HEK293 (cell line): ENCODE measurements at regions not wholly inside any gene's neighbourhood (a gene's known extent, or its start where the extent isn't known, plus 50 kb on each side); places are given as distances from the start of the nearest gene placed in this dataset.

Source experiments
- CTCF ChIA-PET: fragments of 350-600 bp; formaldehyde crosslinking; extraction: SDS; loops from one replicate; lab custom pipeline; 2021; ENCODE audit warnings: antibody characterized with exemption; lab: Yijun Ruan, JAX
- POLR2A ChIA-PET: fragments of 300-600 bp; formaldehyde crosslinking; extraction: SDS; loops from one replicate; lab custom pipeline; 2020; ENCODE audit warnings: antibody characterized with exemption, inconsistent platforms; lab: Yijun Ruan, JAX
- H3K27ac ChIP-seq: fragments of 200-500 bp; sonication (Bioruptor generic); 2 replicates; pipeline ENCODE4 v1.5.1; 2014; ENCODE audit warnings: low read depth, low read length, control low read depth, inconsistent platforms; ENCODE audit errors: extremely low read depth
- H3K36me3 ChIP-seq, 2 experiments: fragments of 200-500 bp in 1 of 2; sonication (Bioruptor generic) in 1 of 2; 1 replicate in 1 of 2; 2 replicates in 1 of 2; pipeline ENCODE4 v1.5.1; 2014 to 2017; ENCODE audit warnings: inconsistent platforms in 2 of 2, low read length in 2 of 2; ENCODE audit not compliant: control insufficient read depth in 2 of 2, insufficient read depth in 1 of 2
- H3K4me1 ChIP-seq: fragments of 200-500 bp; sonication (Bioruptor generic); 2 replicates; pipeline ENCODE4 v1.5.1; 2014; ENCODE audit warnings: mild to moderate bottlenecking, low read length, inconsistent platforms; ENCODE audit not compliant: control insufficient read depth, insufficient read depth
- H3K4me3 ChIP-seq: 2 replicates; pipeline ENCODE4 v1.5.1; 2011; ENCODE audit warnings: low read depth, mild to moderate bottlenecking, control low read depth, low read length, moderate library complexity
- H3K9me3 ChIP-seq: fragments of 200-500 bp; sonication (Bioruptor generic); 2 replicates; pipeline ENCODE4 v1.5.1; 2014; ENCODE audit warnings: low read depth, low read length, inconsistent platforms; ENCODE audit not compliant: control insufficient read depth, insufficient read depth
- HOXA7 ChIP-seq: sonication (generic); formaldehyde crosslinking; IDR thresholded peaks from 2 replicates; pipeline ENCODE4 v1.8.1; 2022; ENCODE audit warnings: missing genetic modification reagents, borderline replicate concordance
- SP3 ChIP-seq: fragments of 450-650 bp; formaldehyde crosslinking; IDR thresholded peaks from 2 replicates; pipeline ENCODE4 v1.5.1; 2016; ENCODE audit warnings: missing biosample characterization, missing genetic modification characterization
- YY2 ChIP-seq: fragments of 450-650 bp; formaldehyde crosslinking; IDR thresholded peaks from 2 replicates; pipeline ENCODE4 v1.5.1; 2016; ENCODE audit warnings: missing biosample characterization, missing genetic modification characterization
- ZBTB8A ChIP-seq: fragments of 450-650 bp; formaldehyde crosslinking; IDR thresholded peaks from 2 replicates; pipeline ENCODE4 v1.5.1; 2016; ENCODE audit warnings: missing biosample characterization, missing genetic modification characterization
- ZFP3 ChIP-seq: fragments of 450-650 bp; formaldehyde crosslinking; IDR thresholded peaks from 2 replicates; pipeline ENCODE4 v1.5.1; 2016; ENCODE audit warnings: low read depth, missing biosample characterization, missing genetic modification characterization
- ZNF10 ChIP-seq: fragments of 450-650 bp; formaldehyde crosslinking; IDR thresholded peaks from 2 replicates; pipeline ENCODE4 v1.5.1; 2017; ENCODE audit warnings: missing biosample characterization, missing genetic modification characterization
- ZNF133 ChIP-seq: fragments of 450-650 bp; formaldehyde crosslinking; IDR thresholded peaks from 2 replicates; pipeline ENCODE4 v1.5.1; 2016; ENCODE audit warnings: missing biosample characterization, missing genetic modification characterization
- ZNF174 ChIP-seq: fragments of 450-650 bp; formaldehyde crosslinking; IDR thresholded peaks from 2 replicates; pipeline ENCODE4 v1.5.0; 2017; ENCODE audit warnings: missing biosample characterization, mild to moderate bottlenecking, missing genetic modification characterization
- ZNF2 ChIP-seq: fragments of 450-650 bp; formaldehyde crosslinking; IDR thresholded peaks from 2 replicates; pipeline ENCODE4 v1.5.1; 2016; ENCODE audit warnings: missing biosample characterization, missing genetic modification characterization
- ZNF214 ChIP-seq: fragments of 450-650 bp; formaldehyde crosslinking; IDR thresholded peaks from 2 replicates; pipeline ENCODE4 v1.5.1; 2017; ENCODE audit warnings: missing biosample characterization, mild to moderate bottlenecking, missing genetic modification characterization, borderline replicate concordance
- ZNF23 ChIP-seq: fragments of 450-650 bp; formaldehyde crosslinking; IDR thresholded peaks from 2 replicates; pipeline ENCODE4 v1.5.1; 2016; ENCODE audit warnings: missing biosample characterization, missing genetic modification characterization, borderline replicate concordance
- ZNF266 ChIP-seq: fragments of 450-650 bp; formaldehyde crosslinking; IDR thresholded peaks from 2 replicates; pipeline ENCODE4 v1.5.1; 2016; ENCODE audit warnings: missing biosample characterization, missing genetic modification characterization, low read depth
- ZNF311 ChIP-seq: fragments of 450-650 bp; formaldehyde crosslinking; IDR thresholded peaks from 2 replicates; pipeline ENCODE4 v1.5.1; 2017; ENCODE audit warnings: missing biosample characterization, missing genetic modification characterization, borderline replicate concordance
- ZNF354C ChIP-seq: fragments of 450-650 bp; formaldehyde crosslinking; IDR thresholded peaks from 2 replicates; pipeline ENCODE4 v1.5.1; 2016; ENCODE audit warnings: missing biosample characterization, missing genetic modification characterization, low read depth, borderline replicate concordance
- ZNF404 ChIP-seq: fragments of 450-650 bp; formaldehyde crosslinking; IDR thresholded peaks from 2 replicates; pipeline ENCODE4 v1.5.1; 2017; ENCODE audit warnings: missing biosample characterization, missing genetic modification characterization
- ZNF426 ChIP-seq: fragments of 450-650 bp; formaldehyde crosslinking; IDR thresholded peaks from 2 replicates; pipeline ENCODE4 v1.5.1; 2017; ENCODE audit warnings: missing biosample characterization, missing genetic modification characterization, mild to moderate bottlenecking, inconsistent platforms, moderate library complexity
- ZNF48 ChIP-seq: fragments of 450-650 bp; formaldehyde crosslinking; IDR thresholded peaks from 2 replicates; pipeline ENCODE4 v1.5.1; 2016; ENCODE audit warnings: missing biosample characterization, missing genetic modification characterization
- ZNF560 ChIP-seq: fragments of 450-650 bp; formaldehyde crosslinking; IDR thresholded peaks from 2 replicates; pipeline ENCODE4 v1.5.1; 2017; ENCODE audit warnings: missing biosample characterization, missing genetic modification characterization, borderline replicate concordance
- ZNF561 ChIP-seq: fragments of 450-650 bp; IDR thresholded peaks from 2 replicates; pipeline ENCODE4 v1.5.1; 2018; ENCODE audit warnings: missing biosample characterization, missing genetic modification characterization, borderline replicate concordance
- ZNF571 ChIP-seq: fragments of 450-650 bp; formaldehyde crosslinking; IDR thresholded peaks from 2 replicates; pipeline ENCODE4 v1.5.0; 2017; ENCODE audit warnings: missing biosample characterization, missing genetic modification characterization
- ZNF585B ChIP-seq: fragments of 450-650 bp; formaldehyde crosslinking; IDR thresholded peaks from 2 replicates; pipeline ENCODE4 v1.5.1; 2016; ENCODE audit warnings: missing biosample characterization, missing genetic modification characterization
- ZNF626 ChIP-seq: fragments of 450-650 bp; sonication (Bioruptor Pico); formaldehyde crosslinking; IDR thresholded peaks from 2 replicates; pipeline ENCODE4 v1.5.1; 2018; ENCODE audit warnings: missing biosample characterization, missing genetic modification characterization, inconsistent platforms
- ZNF629 ChIP-seq: fragments of 450-650 bp; formaldehyde crosslinking; IDR thresholded peaks from 2 replicates; pipeline ENCODE4 v1.5.1; 2017; ENCODE audit warnings: missing biosample characterization, missing genetic modification characterization
- ZNF777 ChIP-seq: fragments of 450-650 bp; formaldehyde crosslinking; IDR thresholded peaks from 2 replicates; pipeline ENCODE4 v1.5.1; 2017; ENCODE audit warnings: missing biosample characterization, missing genetic modification characterization, borderline replicate concordance
- ZNF792 ChIP-seq: fragments of 450-650 bp; formaldehyde crosslinking; IDR thresholded peaks from 2 replicates; pipeline ENCODE4 v1.5.1; 2016; ENCODE audit warnings: missing biosample characterization, missing genetic modification characterization
- TF ChIP-seq, protein P1 (sequence below): fragments of 450-650 bp; formaldehyde crosslinking; IDR thresholded peaks from 2 replicates; pipeline ENCODE4 v1.5.1; 2016; ENCODE audit warnings: missing biosample characterization, missing genetic modification characterization, borderline replicate concordance
- TF ChIP-seq, protein P2 (sequence below): fragments of 450-650 bp; formaldehyde crosslinking; optimal IDR thresholded peaks from 2 replicates; pipeline ENCODE3; 2016; ENCODE audit warnings: missing biosample characterization, mild to moderate bottlenecking, missing genetic modification characterization
- TF ChIP-seq, protein P3 (sequence below): fragments of 450-650 bp; formaldehyde crosslinking; conservative IDR thresholded peaks from 2 replicates; pipeline ENCODE4 v1.5.1; 2016; ENCODE audit warnings: low read depth, missing biosample characterization, missing genetic modification characterization
- TF ChIP-seq, protein P4 (sequence below): fragments of 450-650 bp; formaldehyde crosslinking; IDR thresholded peaks from 2 replicates; pipeline ENCODE4 v1.5.1; 2017; ENCODE audit warnings: missing biosample characterization, missing genetic modification characterization
- TF ChIP-seq, protein P5 (sequence below): IDR thresholded peaks from 2 replicates; pipeline ENCODE4 v1.6.1; 2011; ENCODE audit warnings: mild to moderate bottlenecking, low read depth, low read length, borderline replicate concordance

DNA sequence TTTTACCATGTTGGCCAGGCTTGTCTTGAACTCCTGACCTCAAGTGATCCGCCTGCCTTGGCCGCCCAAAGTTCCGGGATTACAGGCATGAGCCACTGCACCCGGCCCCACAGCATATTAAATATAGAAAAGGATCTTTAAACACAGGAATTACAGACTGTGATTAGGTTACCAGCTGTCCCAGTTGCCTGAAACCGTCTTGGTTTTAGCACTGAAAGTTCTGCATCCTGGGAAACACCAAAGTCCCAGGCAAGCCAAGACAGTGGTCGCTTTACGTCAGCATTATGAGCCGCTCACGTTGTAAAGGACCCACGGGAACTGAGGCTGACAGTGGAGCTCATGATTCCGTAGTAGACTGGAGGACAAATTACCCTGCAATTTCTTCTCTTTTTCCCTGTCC, 69.0 kb upstream of the FAM180A start:
- TF ChIP-seq SP3 (tag by site-specific recombination): no peak
- TF ChIP-seq ZNF571 (tag by site-specific recombination): no peak
- TF ChIP-seq ZNF626: no peak
- TF ChIP-seq, protein P1, sequence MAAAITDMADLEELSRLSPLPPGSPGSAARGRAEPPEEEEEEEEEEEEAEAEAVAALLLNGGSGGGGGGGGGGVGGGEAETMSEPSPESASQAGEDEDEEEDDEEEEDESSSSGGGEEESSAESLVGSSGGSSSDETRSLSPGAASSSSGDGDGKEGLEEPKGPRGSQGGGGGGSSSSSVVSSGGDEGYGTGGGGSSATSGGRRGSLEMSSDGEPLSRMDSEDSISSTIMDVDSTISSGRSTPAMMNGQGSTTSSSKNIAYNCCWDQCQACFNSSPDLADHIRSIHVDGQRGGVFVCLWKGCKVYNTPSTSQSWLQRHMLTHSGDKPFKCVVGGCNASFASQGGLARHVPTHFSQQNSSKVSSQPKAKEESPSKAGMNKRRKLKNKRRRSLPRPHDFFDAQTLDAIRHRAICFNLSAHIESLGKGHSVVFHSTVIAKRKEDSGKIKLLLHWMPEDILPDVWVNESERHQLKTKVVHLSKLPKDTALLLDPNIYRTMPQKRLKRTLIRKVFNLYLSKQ (tag by site-specific recombination): no peak
- TF ChIP-seq ZNF404 (tag by site-specific recombination): no peak
- TF ChIP-seq ZNF354C: no peak
- no peak for TF ChIP-seq ZNF585B
- no peak for TF ChIP-seq ZNF10 (tag by site-specific recombination)
- no peak for TF ChIP-seq ZNF561 (tag by site-specific recombination)
- TF ChIP-seq, protein P2, sequence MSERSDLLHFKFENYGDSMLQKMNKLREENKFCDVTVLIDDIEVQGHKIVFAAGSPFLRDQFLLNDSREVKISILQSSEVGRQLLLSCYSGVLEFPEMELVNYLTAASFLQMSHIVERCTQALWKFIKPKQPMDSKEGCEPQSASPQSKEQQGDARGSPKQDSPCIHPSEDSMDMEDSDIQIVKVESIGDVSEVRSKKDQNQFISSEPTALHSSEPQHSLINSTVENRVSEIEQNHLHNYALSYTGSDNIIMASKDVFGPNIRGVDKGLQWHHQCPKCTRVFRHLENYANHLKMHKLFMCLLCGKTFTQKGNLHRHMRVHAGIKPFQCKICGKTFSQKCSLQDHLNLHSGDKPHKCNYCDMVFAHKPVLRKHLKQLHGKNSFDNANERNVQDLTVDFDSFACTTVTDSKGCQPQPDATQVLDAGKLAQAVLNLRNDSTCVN: no peak
- TF ChIP-seq ZNF2 (tag by site-specific recombination): no peak
- no peak for TF ChIP-seq ZNF48
- no peak for TF ChIP-seq ZNF214
- no peak for TF ChIP-seq ZNF629
- TF ChIP-seq HOXA7: no peak
- TF ChIP-seq, protein P3, sequence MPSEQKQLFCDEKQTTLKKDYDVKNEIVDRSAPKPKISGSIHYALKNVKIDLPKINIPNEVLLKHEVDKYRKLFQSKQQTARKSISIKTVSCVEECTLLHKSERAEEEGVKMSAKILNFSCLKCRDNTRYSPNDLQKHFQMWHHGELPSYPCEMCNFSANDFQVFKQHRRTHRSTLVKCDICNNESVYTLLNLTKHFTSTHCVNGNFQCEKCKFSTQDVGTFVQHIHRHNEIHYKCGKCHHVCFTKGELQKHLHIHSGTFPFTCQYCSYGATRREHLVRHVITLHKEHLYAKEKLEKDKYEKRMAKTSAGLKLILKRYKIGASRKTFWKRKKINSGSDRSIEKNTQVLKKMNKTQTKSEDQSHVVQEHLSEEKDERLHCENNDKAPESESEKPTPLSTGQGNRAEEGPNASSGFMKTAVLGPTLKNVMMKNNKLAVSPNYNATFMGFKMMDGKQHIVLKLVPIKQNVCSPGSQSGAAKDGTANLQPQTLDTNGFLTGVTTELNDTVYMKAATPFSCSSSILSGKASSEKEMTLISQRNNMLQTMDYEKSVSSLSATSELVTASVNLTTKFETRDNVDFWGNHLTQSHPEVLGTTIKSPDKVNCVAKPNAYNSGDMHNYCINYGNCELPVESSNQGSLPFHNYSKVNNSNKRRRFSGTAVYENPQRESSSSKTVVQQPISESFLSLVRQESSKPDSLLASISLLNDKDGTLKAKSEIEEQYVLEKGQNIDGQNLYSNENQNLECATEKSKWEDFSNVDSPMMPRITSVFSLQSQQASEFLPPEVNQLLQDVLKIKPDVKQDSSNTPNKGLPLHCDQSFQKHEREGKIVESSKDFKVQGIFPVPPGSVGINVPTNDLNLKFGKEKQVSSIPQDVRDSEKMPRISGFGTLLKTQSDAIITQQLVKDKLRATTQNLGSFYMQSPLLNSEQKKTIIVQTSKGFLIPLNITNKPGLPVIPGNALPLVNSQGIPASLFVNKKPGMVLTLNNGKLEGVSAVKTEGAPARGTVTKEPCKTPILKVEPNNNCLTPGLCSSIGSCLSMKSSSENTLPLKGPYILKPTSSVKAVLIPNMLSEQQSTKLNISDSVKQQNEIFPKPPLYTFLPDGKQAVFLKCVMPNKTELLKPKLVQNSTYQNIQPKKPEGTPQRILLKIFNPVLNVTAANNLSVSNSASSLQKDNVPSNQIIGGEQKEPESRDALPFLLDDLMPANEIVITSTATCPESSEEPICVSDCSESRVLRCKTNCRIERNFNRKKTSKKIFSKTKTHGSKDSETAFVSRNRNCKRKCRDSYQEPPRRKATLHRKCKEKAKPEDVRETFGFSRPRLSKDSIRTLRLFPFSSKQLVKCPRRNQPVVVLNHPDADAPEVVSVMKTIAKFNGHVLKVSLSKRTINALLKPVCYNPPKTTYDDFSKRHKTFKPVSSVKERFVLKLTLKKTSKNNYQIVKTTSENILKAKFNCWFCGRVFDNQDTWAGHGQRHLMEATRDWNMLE: no peak
- TF ChIP-seq ZNF426: no peak
- no peak for TF ChIP-seq ZNF560 (tag by site-specific recombination)
- Histone ChIP-seq H3K4me3 (no peak overlapping the region), H3K27ac (no peak overlapping the region), H3K4me1 (no peaks in the 10 kb centered on the region), H3K9me3 (no peaks in the 10 kb centered on the region), H3K36me3 (no peaks in the 10 kb centered on the region)
- CTCF ChIA-PET: no interaction called here
- POLR2A ChIA-PET: no interaction called here

DNA sequence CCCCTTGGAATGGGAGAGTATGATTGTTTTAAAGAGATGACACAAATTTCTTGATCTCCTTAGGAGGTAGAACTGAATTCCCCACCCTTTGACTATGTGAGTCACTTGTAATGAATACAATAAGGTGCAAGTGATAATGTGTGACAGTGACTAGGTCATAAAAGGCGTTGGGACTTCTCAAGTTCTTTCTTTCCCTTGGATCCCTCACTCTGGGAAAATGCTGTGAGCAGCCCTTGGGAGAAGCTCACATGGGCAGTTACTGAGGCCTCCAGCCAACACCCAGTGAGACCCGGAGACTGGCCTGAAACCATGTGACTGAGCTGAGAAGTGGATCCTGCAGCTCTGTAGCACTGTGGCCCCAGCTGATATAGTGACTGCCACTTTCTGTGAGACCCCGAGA, 66.4 kb upstream of the FAM180A start:
- Histone ChIP-seq H3K4me1 (no peaks in the 10 kb centered on the region), H3K36me3 (no peaks in the 10 kb centered on the region), H3K4me3 (no peak overlapping the region), H3K27ac (no peak overlapping the region), H3K9me3 (no peaks in the 10 kb centered on the region)
- ChIA-PET POLR2A (no interaction called here), CTCF (interaction anchor here (0.5 kb wide), 1 partner anchor 82 kb away, joined by 3 read pairs; no protein-coding TSS in a partner anchor)
- TF ChIP-seq ZBTB8A (tag by site-specific recombination): no peak
- TF ChIP-seq, protein P4, sequence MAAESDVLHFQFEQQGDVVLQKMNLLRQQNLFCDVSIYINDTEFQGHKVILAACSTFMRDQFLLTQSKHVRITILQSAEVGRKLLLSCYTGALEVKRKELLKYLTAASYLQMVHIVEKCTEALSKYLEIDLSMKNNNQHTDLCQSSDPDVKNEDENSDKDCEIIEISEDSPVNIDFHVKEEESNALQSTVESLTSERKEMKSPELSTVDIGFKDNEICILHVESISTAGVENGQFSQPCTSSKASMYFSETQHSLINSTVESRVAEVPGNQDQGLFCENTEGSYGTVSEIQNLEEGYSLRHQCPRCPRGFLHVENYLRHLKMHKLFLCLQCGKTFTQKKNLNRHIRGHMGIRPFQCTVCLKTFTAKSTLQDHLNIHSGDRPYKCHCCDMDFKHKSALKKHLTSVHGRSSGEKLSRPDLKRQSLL: no peak
- no peak for TF ChIP-seq ZNF174 (tag by site-specific recombination)
- TF ChIP-seq ZNF777 (tag by site-specific recombination): no peak
- no peak for TF ChIP-seq ZNF23 (tag by site-specific recombination)
- no peak for TF ChIP-seq YY2 (tag by site-specific recombination)
- TF ChIP-seq ZNF311 (tag by site-specific recombination): no peak
- no peak for TF ChIP-seq ZNF792 (tag by site-specific recombination)
- TF ChIP-seq ZNF133 (tag by site-specific recombination): no peak
- no peak for TF ChIP-seq ZFP3 (tag by site-specific recombination)
- no peak for TF ChIP-seq ZNF266 (tag by site-specific recombination)
- TF ChIP-seq, protein P5, sequence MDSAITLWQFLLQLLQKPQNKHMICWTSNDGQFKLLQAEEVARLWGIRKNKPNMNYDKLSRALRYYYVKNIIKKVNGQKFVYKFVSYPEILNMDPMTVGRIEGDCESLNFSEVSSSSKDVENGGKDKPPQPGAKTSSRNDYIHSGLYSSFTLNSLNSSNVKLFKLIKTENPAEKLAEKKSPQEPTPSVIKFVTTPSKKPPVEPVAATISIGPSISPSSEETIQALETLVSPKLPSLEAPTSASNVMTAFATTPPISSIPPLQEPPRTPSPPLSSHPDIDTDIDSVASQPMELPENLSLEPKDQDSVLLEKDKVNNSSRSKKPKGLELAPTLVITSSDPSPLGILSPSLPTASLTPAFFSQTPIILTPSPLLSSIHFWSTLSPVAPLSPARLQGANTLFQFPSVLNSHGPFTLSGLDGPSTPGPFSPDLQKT: no peak
